A673 (cell line): ENCODE measurements at regions not wholly inside any gene's neighbourhood (a gene's known extent, or its start where the extent isn't known, plus 50 kb on each side); places are given as distances from the start of the nearest gene placed in this dataset.
"Not testable (repeated sequence)": the region's sequence is repeated elsewhere in the genome, so short reads cannot be mapped to it uniquely, and the experiment has no call there.

Experiments
- CTCF ChIP-seq: fragments of 300-800, 200-600 bp; sonication (generic); conservative IDR thresholded peaks from 2 replicates; pipeline ENCODE4 v1.5.1; 2017; ENCODE audit warnings: low read depth, mild to moderate bottlenecking, antibody characterized with exemption, low read length, moderate library complexity, mixed read lengths
- EZH2 ChIP-seq: fragments of 200-600 bp; sonication (generic); IDR thresholded peaks from 2 replicates; pipeline ENCODE4 v1.6.1; 2017; ENCODE audit warnings: borderline replicate concordance, low read depth, mild to moderate bottlenecking, mixed read lengths, antibody characterized with exemption, low read length; ENCODE audit not compliant: poor library complexity, severe bottlenecking

DNA sequence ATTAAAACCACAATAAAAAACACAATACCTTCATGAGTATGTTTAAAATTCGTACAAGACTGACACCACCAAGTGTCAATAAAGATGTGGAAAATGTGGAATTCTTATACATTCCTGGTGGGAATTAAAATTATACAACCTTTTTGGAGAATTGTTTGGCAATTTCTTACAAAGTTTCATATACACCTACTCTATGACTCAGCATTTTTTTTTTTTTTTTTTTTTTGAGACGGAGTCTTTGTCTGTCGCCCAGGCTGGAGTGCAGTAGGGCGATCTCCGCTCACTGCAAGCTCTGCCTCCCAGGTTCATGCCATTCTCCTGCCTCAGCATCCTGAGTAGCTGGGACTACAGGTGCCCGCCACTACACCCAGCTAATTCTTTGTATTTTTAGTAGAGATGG lies 212.5 kb upstream of the PIEZO2 start:
- not testable (repeated sequence) for TF ChIP-seq CTCF, EZH2
